ENCODE measurements at regions not wholly inside any gene's neighbourhood (a gene's known extent, or its start where the extent isn't known, plus 50 kb on each side); places are given as distances from the start of the nearest gene placed in this dataset.
"Not testable (repeated sequence)": the region's sequence is repeated elsewhere in the genome, so short reads cannot be mapped to it uniquely, and the experiment has no call there.

- no peak for DNase-seq (ENCODE audit: low spot score)
These were observed 126.5 kb downstream of the RASSF10 start for GRCh38 chr11:13135385-13136271.

GRCh38 chr11:13136272-13136596 is 127.1 kb downstream of the RASSF10 start:
- no peak for DNase-seq (ENCODE audit: low spot score)

- no peak for DNase-seq (ENCODE audit: low spot score)
These were observed 128.8 kb downstream of the RASSF10 start for GRCh38 chr11:13137844-13138301.

- not testable (repeated sequence) for DNase-seq (ENCODE audit: low spot score)
These were observed 130.0 kb downstream of the RASSF10 start for GRCh38 chr11:13139085-13139484.

- DNase-seq (ENCODE audit: low spot score): no peak
These were observed 131.1 kb downstream of the RASSF10 start for GRCh38 chr11:13140028-13140870.

GRCh38 chr11:13140873-13141655 is 131.9 kb downstream of the RASSF10 start:
- no peak for DNase-seq (ENCODE audit: low spot score)

GRCh38 chr11:13141731-13142709 is 132.9 kb downstream of the RASSF10 start:
- no peak for DNase-seq (ENCODE audit: low spot score)

- no peak for DNase-seq (ENCODE audit: low spot score)
These were observed 133.9 kb upstream of the BMAL1 start for GRCh38 chr11:13143486-13144297.

- DNase-seq (ENCODE audit: low spot score): no peak
These were observed 132.1 kb upstream of the BMAL1 start for GRCh38 chr11:13145461-13145860.

GRCh38 chr11:13149991-13150390 is 127.6 kb upstream of the BMAL1 start:
- DNase-seq (ENCODE audit: low spot score): no peak

- no peak for DNase-seq (ENCODE audit: low spot score)
These were observed 127.1 kb upstream of the BMAL1 start for GRCh38 chr11:13150487-13150886.

- no peak for DNase-seq (ENCODE audit: low spot score)
These were observed 125.3 kb upstream of the BMAL1 start for GRCh38 chr11:13152264-13152663.

GRCh38 chr11:13152736-13153541 is 124.7 kb upstream of the BMAL1 start:
- DNase-seq (ENCODE audit: low spot score): no peak

- DNase-seq (ENCODE audit: low spot score): not testable (repeated sequence)
These were observed 123.2 kb upstream of the BMAL1 start for GRCh38 chr11:13154374-13154773.

GRCh38 chr11:13160346-13160745 is 117.2 kb upstream of the BMAL1 start:
- no peak for DNase-seq (ENCODE audit: low spot score)

- no peak for DNase-seq (ENCODE audit: low spot score)
These were observed 116.8 kb upstream of the BMAL1 start for GRCh38 chr11:13160806-13161205.

- no peak for DNase-seq (ENCODE audit: low spot score)
These were observed 114.4 kb upstream of the BMAL1 start for GRCh38 chr11:13163158-13163557.

- no peak for DNase-seq (ENCODE audit: low spot score)
These were observed 111.6 kb upstream of the BMAL1 start for GRCh38 chr11:13166036-13166435.

- no peak for DNase-seq (ENCODE audit: low spot score)
These were observed 109.3 kb upstream of the BMAL1 start for GRCh38 chr11:13168271-13168670.

Measured in RKO (cell line).